ENCODE measurements at regions not wholly inside any gene's neighbourhood (a gene's known extent, or its start where the extent isn't known, plus 50 kb on each side); places are given as distances from the start of the nearest gene placed in this dataset.

DNA sequence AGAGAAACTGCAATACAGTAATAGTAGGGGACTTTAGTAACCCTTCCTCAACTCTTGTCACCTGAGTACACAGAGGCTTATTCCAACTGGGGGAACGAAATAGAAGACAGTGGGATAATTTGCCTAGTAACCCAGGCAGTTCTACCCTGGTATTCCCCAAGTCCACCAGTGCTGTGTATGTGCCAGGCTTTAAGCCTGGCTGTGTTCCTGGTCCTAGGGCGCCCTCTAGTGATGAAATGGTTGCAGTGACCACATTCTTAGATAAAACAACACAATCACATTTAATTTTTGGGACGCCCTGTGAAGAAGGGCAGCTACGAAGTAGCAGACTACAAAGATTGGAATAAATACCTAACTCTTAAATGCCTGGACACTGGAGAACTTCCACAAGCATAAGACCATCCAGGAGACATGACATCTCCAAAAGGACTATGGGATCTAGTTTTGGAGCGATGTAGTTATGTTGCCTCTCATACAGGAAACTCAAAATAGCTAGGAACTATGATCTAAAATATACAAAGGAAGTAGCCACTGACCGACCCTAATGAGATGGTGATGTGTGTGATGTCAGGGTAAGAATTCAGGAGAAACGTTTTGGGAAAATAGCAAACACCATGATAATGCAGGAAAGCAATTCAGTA lies 163.0 kb upstream of the XIST start (continued):
- TF ChIP-seq, protein P1, sequence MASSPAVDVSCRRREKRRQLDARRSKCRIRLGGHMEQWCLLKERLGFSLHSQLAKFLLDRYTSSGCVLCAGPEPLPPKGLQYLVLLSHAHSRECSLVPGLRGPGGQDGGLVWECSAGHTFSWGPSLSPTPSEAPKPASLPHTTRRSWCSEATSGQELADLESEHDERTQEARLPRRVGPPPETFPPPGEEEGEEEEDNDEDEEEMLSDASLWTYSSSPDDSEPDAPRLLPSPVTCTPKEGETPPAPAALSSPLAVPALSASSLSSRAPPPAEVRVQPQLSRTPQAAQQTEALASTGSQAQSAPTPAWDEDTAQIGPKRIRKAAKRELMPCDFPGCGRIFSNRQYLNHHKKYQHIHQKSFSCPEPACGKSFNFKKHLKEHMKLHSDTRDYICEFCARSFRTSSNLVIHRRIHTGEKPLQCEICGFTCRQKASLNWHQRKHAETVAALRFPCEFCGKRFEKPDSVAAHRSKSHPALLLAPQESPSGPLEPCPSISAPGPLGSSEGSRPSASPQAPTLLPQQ (tag by site-specific recombination; IDR thresholded peaks at IDR 0.05) = peak; percentile 48; the same call in 1 of the 2 replicates
- TF ChIP-seq ZNF2 (tag by site-specific recombination; IDR thresholded peaks at IDR 0.05) = peak; percentile 86; the same call in 1 of the 2 replicates
- TF ChIP-seq, protein P2, sequence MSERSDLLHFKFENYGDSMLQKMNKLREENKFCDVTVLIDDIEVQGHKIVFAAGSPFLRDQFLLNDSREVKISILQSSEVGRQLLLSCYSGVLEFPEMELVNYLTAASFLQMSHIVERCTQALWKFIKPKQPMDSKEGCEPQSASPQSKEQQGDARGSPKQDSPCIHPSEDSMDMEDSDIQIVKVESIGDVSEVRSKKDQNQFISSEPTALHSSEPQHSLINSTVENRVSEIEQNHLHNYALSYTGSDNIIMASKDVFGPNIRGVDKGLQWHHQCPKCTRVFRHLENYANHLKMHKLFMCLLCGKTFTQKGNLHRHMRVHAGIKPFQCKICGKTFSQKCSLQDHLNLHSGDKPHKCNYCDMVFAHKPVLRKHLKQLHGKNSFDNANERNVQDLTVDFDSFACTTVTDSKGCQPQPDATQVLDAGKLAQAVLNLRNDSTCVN (tag by site-specific recombination; optimal IDR thresholded peaks at IDR 0.05) = no peak
- TF ChIP-seq, protein P3, sequence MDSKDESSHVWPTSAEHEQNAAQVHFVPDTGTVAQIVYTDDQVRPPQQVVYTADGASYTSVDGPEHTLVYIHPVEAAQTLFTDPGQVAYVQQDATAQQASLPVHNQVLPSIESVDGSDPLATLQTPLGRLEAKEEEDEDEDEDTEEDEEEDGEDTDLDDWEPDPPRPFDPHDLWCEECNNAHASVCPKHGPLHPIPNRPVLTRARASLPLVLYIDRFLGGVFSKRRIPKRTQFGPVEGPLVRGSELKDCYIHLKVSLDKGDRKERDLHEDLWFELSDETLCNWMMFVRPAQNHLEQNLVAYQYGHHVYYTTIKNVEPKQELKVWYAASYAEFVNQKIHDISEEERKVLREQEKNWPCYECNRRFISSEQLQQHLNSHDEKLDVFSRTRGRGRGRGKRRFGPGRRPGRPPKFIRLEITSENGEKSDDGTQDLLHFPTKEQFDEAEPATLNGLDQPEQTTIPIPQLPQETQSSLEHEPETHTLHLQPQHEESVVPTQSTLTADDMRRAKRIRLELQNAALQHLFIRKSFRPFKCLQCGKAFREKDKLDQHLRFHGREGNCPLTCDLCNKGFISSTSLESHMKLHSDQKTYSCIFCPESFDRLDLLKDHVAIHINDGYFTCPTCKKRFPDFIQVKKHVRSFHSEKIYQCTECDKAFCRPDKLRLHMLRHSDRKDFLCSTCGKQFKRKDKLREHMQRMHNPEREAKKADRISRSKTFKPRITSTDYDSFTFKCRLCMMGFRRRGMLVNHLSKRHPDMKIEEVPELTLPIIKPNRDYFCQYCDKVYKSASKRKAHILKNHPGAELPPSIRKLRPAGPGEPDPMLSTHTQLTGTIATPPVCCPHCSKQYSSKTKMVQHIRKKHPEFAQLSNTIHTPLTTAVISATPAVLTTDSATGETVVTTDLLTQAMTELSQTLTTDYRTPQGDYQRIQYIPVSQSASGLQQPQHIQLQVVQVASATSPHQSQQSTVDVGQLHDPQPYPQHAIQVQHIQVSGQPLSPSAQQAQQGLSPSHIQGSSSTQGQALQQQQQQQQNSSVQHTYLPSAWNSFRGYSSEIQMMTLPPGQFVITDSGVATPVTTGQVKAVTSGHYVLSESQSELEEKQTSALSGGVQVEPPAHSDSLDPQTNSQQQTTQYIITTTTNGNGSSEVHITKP (tag by site-specific recombination; IDR thresholded peaks at IDR 0.05) = peak; percentile 84
- TF ChIP-seq ZNF654 (tag by site-specific recombination; IDR thresholded peaks at IDR 0.05; ENCODE audit: low read depth) = peak; percentile 100
- TF ChIP-seq ZFP37 (tag by site-specific recombination; IDR thresholded peaks at IDR 0.05) = 0 out of 2 replicates have a peak, but pooled peaks have one; percentile 45
- TF ChIP-seq, protein P4, sequence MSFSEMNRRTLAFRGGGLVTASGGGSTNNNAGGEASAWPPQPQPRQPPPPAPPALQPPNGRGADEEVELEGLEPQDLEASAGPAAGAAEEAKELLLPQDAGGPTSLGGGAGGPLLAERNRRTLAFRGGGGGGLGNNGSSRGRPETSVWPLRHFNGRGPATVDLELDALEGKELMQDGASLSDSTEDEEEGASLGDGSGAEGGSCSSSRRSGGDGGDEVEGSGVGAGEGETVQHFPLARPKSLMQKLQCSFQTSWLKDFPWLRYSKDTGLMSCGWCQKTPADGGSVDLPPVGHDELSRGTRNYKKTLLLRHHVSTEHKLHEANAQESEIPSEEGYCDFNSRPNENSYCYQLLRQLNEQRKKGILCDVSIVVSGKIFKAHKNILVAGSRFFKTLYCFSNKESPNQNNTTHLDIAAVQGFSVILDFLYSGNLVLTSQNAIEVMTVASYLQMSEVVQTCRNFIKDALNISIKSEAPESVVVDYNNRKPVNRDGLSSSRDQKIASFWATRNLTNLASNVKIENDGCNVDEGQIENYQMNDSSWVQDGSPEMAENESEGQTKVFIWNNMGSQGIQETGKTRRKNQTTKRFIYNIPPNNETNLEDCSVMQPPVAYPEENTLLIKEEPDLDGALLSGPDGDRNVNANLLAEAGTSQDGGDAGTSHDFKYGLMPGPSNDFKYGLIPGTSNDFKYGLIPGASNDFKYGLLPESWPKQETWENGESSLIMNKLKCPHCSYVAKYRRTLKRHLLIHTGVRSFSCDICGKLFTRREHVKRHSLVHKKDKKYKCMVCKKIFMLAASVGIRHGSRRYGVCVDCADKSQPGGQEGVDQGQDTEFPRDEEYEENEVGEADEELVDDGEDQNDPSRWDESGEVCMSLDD (tag by site-specific recombination; IDR thresholded peaks at IDR 0.05) = no peak
- peak; percentile 15; the same call in 1 of the 2 replicates for TF ChIP-seq ZNF184 (tag by site-specific recombination; IDR thresholded peaks at IDR 0.05)
- TF ChIP-seq ZNF202 (tag by site-specific recombination; IDR thresholded peaks at IDR 0.05; ENCODE audit: borderline replicate concordance) = no peak
- TF ChIP-seq ZNF558 (tag by site-specific recombination; IDR thresholded peaks at IDR 0.05) = 0 out of 2 replicates have a peak, but pooled peaks have one; percentile 34
- 0 out of 2 replicates have a peak, but pooled peaks have one; percentile 59 for TF ChIP-seq ZSCAN30 (tag by site-specific recombination; IDR thresholded peaks at IDR 0.05)
- 0 out of 2 replicates have a peak, but pooled peaks have one; percentile 5 for TF ChIP-seq ZNF623 (tag by site-specific recombination; IDR thresholded peaks at IDR 0.05)
- peak; percentile 18; the same call in 1 of the 2 replicates for TF ChIP-seq ZXDB (tag by site-specific recombination; IDR thresholded peaks at IDR 0.05)

DNA sequence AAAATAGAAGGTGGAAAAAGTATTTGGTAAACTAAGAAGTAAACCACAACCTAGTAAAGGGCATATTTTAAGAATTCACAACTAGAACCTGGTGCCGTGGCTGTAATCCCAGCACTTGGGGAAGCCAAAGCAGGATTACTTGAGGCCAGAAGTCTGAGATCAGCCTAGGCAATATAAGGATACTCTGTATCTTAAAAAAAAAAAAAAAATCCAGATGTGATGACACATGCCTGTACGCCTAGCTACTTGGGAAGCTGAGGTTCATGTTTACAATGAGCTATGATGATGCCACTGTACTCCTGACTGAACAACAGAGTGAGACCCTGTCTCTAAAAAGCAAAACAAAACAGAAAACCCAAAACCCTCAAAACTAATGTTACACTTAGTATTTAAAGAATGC lies 156.5 kb upstream of the XIST start:
- Histone ChIP-seq H3K9me3 (ENCODE audit: control insufficient read depth, insufficient read depth, low read depth, low read length) (no peaks in the 10 kb centered on the region; the same call in 1 of the 2 replicates), H3K27ac (ENCODE audit: extremely low read depth, low read depth, low read length) (no peak overlapping the region), H3K4me3 (ENCODE audit: low read depth, low read length) (no peak overlapping the region), H3K36me3 (ENCODE audit: control insufficient read depth in 2 of 2, insufficient read depth in 1 of 2, low read length in 2 of 2) (peaks cover 0 to 34% of the 10 kb centered on the region in 2 experiments; a peak in 2 of 3 replicates), H3K4me1 (ENCODE audit: control insufficient read depth, insufficient read depth, low read length) (no peaks in the 10 kb centered on the region)
- ChIA-PET POLR2A (interaction anchor here (0.6 kb wide), 1 partner anchor 90 kb away, joined by 3 read pairs; no protein-coding TSS in a partner anchor), CTCF (interaction anchor here (0.6 to 6.7 kb wide), 2 partner anchors 14 to 154 kb away, joined by 5 to 82 read pairs; partner anchors contain the start of gene XIST)
- TF ChIP-seq, protein P5, sequence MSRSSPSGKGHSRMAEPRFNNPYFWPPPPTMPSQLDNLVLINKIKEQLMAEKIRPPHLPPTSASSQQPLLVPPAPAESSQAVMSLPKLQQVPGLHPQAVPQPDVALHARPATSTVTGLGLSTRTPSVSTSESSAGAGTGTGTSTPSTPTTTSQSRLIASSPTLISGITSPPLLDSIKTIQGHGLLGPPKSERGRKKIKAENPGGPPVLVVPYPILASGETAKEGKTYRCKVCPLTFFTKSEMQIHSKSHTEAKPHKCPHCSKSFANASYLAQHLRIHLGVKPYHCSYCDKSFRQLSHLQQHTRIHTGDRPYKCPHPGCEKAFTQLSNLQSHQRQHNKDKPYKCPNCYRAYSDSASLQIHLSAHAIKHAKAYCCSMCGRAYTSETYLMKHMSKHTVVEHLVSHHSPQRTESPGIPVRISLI (tag by site-specific recombination; IDR thresholded peaks at IDR 0.05) = 0 out of 2 replicates have a peak, but pooled peaks have one; percentile 17
- TF ChIP-seq KLF10 (tag by site-specific recombination; IDR thresholded peaks at IDR 0.05) (no peak), OSR2 (tag by site-specific recombination; IDR thresholded peaks at IDR 0.05) (peak; percentile 45; the same call in 1 of the 2 replicates), REPIN1 (tag by site-specific recombination; IDR thresholded peaks at IDR 0.05; ENCODE audit: low read depth) (no peak), SP2 (tag by site-specific recombination; IDR thresholded peaks at IDR 0.05) (no peak), ZNF114 (tag by site-specific recombination; IDR thresholded peaks at IDR 0.05) (no peak), ZNF658 (tag by site-specific recombination; IDR thresholded peaks at IDR 0.05) (no peak), ZNF155 (tag by site-specific recombination; IDR thresholded peaks at IDR 0.05) (no peak), ZNF544 (tag by site-specific recombination; IDR thresholded peaks at IDR 0.05) (no peak), ZNF248 (tag by site-specific recombination; IDR thresholded peaks at IDR 0.05) (no peak), ZNF133 (tag by site-specific recombination; IDR thresholded peaks at IDR 0.05) (no peak)

Data from HEK293 (cell line).